Sigmoid colon (tissue), 4 donors: ENCODE measurements at regions not wholly inside any gene's neighbourhood (a gene's known extent, or its start where the extent isn't known, plus 50 kb on each side); places are given as distances from the start of the nearest gene placed in this dataset.

Experiments
- EP300 ChIP-seq, 4 donors: sonication (generic); formaldehyde crosslinking; IDR thresholded peaks; one replicate each; pipeline ENCODE4 v1.6.1; 2017; ENCODE audit warnings: antibody characterized with exemption in 4 of 4
- POLR2A ChIP-seq, 2 donors: fragments of 450-650 bp; IDR thresholded peaks; one replicate each; pipeline ENCODE4 v1.6.1; 2016; ENCODE audit warnings: antibody characterized with exemption in 2 of 2, mild to moderate bottlenecking in 2 of 2, moderate library complexity in 2 of 2
- TF ChIP-seq, protein P1 (sequence below), 4 experiments: fragments of 450-650 bp in 3 of 4; fragments of 200-600 bp in 1 of 4; IDR thresholded peaks; one replicate each; pipeline ENCODE4 v1.5.1; 2016 to 2019; ENCODE audit warnings: antibody characterized with exemption in 4 of 4, mild to moderate bottlenecking in 3 of 4, moderate library complexity in 2 of 4

DNA sequence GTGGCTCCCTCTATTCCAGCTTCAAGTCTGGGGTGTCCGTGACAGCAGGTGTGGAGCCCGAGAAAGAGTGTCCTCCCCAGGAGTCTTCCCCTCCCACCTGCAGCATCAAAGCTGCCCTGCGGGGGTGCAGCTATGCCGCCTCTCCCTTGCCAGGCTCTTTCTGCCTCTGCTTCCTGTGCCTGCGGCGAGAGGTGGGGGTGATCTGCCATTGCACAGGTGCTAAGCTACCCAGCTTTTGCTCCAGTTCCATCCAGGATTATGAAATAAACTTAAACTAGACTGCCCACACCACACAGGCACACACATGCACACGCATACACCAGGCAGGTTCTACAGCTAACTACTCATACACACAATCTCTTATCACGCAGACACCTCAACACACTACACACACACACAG lies 104.7 kb upstream of the CLDN10 start:
- TF ChIP-seq, protein P1, sequence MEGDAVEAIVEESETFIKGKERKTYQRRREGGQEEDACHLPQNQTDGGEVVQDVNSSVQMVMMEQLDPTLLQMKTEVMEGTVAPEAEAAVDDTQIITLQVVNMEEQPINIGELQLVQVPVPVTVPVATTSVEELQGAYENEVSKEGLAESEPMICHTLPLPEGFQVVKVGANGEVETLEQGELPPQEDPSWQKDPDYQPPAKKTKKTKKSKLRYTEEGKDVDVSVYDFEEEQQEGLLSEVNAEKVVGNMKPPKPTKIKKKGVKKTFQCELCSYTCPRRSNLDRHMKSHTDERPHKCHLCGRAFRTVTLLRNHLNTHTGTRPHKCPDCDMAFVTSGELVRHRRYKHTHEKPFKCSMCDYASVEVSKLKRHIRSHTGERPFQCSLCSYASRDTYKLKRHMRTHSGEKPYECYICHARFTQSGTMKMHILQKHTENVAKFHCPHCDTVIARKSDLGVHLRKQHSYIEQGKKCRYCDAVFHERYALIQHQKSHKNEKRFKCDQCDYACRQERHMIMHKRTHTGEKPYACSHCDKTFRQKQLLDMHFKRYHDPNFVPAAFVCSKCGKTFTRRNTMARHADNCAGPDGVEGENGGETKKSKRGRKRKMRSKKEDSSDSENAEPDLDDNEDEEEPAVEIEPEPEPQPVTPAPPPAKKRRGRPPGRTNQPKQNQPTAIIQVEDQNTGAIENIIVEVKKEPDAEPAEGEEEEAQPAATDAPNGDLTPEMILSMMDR (IDR thresholded peaks at IDR 0.05): no peak
- TF ChIP-seq EP300 (IDR thresholded peaks at IDR 0.05) (no peak), POLR2A (IDR thresholded peaks at IDR 0.05) (no peak)
